Lower lobe of right lung (tissue), 2 donors: ENCODE measurements at regions not wholly inside any gene's neighbourhood (a gene's known extent, or its start where the extent isn't known, plus 50 kb on each side); places are given as distances from the start of the nearest gene placed in this dataset.

ENCODE experiments used
- ATAC-seq, 2 donors: fragments of 200-7000 bp; cut with Tn5 transposase; one replicate each; pipeline ENCODE4 v1.9.1; 2020 to 2022; ENCODE audit warnings: mild to moderate bottlenecking in 2 of 2, moderate library complexity in 2 of 2
- DNase-seq: peaks from one replicate; pipeline ENCODE4 v3.0.0-alpha.2; 2020
- H3K27ac ChIP-seq: fragments of 200-600 bp; one replicate; pipeline ENCODE4 v1.8.0; 2022
- H3K27me3 ChIP-seq: fragments of 200-600 bp; one replicate; pipeline ENCODE4 v1.8.0; 2022; ENCODE audit warnings: low read depth
- H3K36me3 ChIP-seq: fragments of 200-600 bp; one replicate; pipeline ENCODE4 v1.8.0; 2022; ENCODE audit warnings: mild to moderate bottlenecking
- H3K4me1 ChIP-seq: fragments of 200-600 bp; one replicate; pipeline ENCODE4 v1.8.0; 2022
- H3K4me3 ChIP-seq: fragments of 200-600 bp; one replicate; pipeline ENCODE4 v1.8.0; 2022; ENCODE audit warnings: mild to moderate bottlenecking
- H3K9me3 ChIP-seq: fragments of 200-600 bp; one replicate; pipeline ENCODE4 v1.8.0; 2022
- intact Hi-C: fragments of 100-400 bp; cut with DNase I; formaldehyde crosslinking; loops from one replicate; pipeline ENCODE4 v1.11.0; 2022
- TF ChIP-seq, protein P1 (sequence below): fragments of 200-600 bp; IDR thresholded peaks from one replicate; pipeline ENCODE4 v1.8.0; 2022; ENCODE audit warnings: antibody characterized with exemption, mild to moderate bottlenecking
- donor health status: DM: no; HTN: yes; CAD: no; lungs with severe emphysema.

DNA sequence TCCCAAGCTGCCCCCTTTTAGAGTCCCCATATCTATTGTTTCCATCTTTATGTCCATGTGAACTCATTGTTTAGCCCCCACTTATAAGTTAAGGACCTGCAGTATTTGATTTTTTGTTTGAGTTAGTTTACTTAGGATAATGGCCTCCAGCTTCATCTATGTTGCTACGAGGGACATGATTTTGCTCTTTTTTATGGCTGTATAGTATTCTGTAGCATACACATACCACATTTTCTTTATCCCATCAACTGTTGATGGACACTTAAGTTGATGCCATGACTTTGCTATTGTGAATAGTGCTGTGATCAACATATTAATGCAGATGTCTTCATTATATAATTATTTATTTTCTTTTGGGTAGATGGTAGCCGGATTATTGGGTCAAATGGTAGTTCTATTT is 576.9 kb downstream of the ANKRD7 start:
- H3K4me3 ChIP-seq, result no peak overlapping the region
- no peaks in the 10 kb centered on the region for H3K9me3 ChIP-seq
- H3K4me1 ChIP-seq, result no peaks in the 10 kb centered on the region
- TF ChIP-seq, protein P1, sequence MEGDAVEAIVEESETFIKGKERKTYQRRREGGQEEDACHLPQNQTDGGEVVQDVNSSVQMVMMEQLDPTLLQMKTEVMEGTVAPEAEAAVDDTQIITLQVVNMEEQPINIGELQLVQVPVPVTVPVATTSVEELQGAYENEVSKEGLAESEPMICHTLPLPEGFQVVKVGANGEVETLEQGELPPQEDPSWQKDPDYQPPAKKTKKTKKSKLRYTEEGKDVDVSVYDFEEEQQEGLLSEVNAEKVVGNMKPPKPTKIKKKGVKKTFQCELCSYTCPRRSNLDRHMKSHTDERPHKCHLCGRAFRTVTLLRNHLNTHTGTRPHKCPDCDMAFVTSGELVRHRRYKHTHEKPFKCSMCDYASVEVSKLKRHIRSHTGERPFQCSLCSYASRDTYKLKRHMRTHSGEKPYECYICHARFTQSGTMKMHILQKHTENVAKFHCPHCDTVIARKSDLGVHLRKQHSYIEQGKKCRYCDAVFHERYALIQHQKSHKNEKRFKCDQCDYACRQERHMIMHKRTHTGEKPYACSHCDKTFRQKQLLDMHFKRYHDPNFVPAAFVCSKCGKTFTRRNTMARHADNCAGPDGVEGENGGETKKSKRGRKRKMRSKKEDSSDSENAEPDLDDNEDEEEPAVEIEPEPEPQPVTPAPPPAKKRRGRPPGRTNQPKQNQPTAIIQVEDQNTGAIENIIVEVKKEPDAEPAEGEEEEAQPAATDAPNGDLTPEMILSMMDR, result no peak
- ATAC-seq (no peak), DNase-seq (no peak)
- intact Hi-C loops, result no loop called here
- no peak overlapping the region for H3K27ac ChIP-seq
- H3K27me3 ChIP-seq, result no peaks in the 10 kb centered on the region
- H3K36me3 ChIP-seq, result no peaks in the 10 kb centered on the region

DNA sequence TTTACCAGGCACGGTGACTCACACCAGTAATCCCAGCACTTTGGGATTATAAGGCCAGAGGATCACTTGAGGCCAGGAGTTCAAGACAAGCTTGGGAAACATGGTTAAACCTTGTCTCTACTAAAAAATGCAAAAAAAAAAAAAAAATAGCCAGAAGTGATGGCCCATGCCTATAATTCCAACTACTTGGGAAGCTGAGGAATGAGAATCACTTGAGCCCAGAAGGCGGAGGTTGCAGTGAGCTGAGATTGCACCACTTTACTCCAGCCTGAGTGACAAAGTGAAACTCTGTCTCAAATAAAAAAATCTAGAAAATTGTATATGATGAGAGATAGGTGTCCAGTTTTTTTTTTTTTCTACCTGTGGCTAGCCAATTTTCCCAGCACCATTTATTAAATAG is 578.2 kb downstream of the ANKRD7 start:
- no peaks in the 10 kb centered on the region for H3K9me3 ChIP-seq
- no peaks in the 10 kb centered on the region for H3K36me3 ChIP-seq
- H3K27me3 ChIP-seq, result no peaks in the 10 kb centered on the region
- no peak for ATAC-seq
- no peaks in the 10 kb centered on the region for H3K4me1 ChIP-seq
- no peak for DNase-seq
- intact Hi-C loops, result no loop called here
- no peak overlapping the region for H3K4me3 ChIP-seq
- TF ChIP-seq, protein P1, result no peak
- H3K27ac ChIP-seq, result no peak overlapping the region

DNA sequence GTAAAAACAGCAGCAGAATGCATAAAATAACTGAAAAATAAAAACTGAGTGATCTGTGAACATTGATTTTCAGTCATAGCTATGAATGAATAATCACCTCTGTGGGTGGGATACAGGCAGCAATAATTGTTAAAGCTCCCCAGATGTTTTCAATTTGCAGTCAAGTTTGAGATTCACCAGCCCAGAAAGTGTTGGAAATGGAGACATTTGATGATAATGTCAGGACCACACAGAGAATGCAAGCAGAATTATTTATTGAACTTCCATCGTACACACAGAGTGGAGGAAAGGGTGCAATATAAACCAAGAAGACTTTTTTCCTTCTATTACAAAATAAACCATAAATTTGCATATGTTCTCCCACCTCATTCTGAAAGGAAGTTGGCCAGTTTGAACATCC is 601.7 kb downstream of the ANKRD7 start:
- Histone ChIP-seq H3K4me3 (no peak overlapping the region), H3K9me3 (no peaks in the 10 kb centered on the region), H3K4me1 (no peaks in the 10 kb centered on the region), H3K36me3 (no peaks in the 10 kb centered on the region), H3K27ac (no peak overlapping the region), H3K27me3 (no peaks in the 10 kb centered on the region)
- intact Hi-C loops, result no loop called here
- TF ChIP-seq, protein P1, result no peak
- ATAC-seq (no peak), DNase-seq (no peak)

DNA sequence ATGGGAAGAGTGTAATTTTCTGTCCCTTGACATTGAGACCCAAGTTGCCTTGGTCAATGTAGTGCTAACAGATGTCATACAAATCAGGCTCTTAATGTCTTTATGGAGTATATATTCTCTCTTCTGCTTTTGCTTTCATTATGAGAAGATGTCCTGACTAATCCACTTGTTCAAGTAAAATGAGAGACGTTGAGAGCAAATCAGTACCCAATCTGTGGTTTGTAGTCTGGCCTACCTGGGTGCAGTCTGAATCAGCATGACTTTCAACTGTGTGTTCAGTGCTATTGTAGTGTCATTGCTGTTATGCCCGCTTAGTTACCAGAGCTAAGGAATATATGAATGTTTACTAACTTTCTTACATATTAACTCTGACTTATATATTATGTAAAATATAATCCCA is 612.4 kb downstream of the ANKRD7 start:
- Histone ChIP-seq H3K4me1 (no peaks in the 10 kb centered on the region), H3K36me3 (no peaks in the 10 kb centered on the region), H3K4me3 (no peak overlapping the region), H3K27me3 (no peaks in the 10 kb centered on the region), H3K27ac (no peak overlapping the region), H3K9me3 (peaks cover 8% of the 10 kb centered on the region)
- DNase-seq, result no peak
- TF ChIP-seq, protein P1, result no peak
- no peak for ATAC-seq
- intact Hi-C loops, result no loop called here

DNA sequence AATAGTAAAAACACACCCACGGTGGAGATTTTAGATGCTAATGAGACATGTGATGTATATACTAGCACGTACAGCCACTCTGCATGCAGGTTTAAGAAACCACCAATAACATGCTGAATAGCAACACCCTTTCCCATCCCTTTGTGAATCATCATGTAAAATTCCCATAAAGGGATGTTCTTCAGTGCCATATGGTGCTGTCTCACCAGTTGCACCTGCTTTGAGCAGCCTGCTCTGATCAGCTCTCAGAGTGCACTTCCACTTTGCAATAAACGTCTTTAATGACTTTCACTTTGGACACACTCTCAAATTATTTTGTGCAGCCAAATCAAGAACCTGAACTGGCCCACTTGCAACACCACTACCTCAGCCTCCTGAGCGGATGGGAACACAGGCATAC is 615.0 kb downstream of the ANKRD7 start:
- Histone ChIP-seq H3K4me1 (no peaks in the 10 kb centered on the region), H3K27ac (no peak overlapping the region), H3K27me3 (no peaks in the 10 kb centered on the region), H3K4me3 (no peak overlapping the region), H3K9me3 (no peaks in the 10 kb centered on the region), H3K36me3 (no peaks in the 10 kb centered on the region)
- ATAC-seq (no peak), DNase-seq (no peak)
- intact Hi-C loops, result no loop called here
- TF ChIP-seq, protein P1, result no peak

DNA sequence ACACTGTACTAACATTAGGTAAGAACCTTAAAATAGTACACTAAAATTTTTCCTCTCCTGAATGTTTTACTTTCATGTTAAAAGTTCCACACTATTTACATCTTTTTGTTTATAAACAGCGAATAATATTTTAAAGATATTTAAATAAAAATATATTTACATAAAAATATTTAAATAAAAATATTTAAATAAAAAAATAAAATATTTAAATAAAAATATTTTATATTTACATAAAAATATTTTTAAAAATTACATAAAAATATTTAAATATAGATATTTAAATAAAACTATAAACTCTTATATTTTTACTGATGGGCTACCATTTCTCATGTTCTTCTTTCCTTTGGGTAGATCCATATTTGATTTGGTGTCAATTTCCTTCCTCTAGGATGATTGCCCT is 619.0 kb downstream of the ANKRD7 start:
- no peak overlapping the region for H3K27ac ChIP-seq
- H3K4me1 ChIP-seq, result no peaks in the 10 kb centered on the region
- intact Hi-C loops, result no loop called here
- no peaks in the 10 kb centered on the region for H3K27me3 ChIP-seq
- no peaks in the 10 kb centered on the region for H3K9me3 ChIP-seq
- H3K4me3 ChIP-seq, result no peak overlapping the region
- no peak for ATAC-seq
- H3K36me3 ChIP-seq, result no peaks in the 10 kb centered on the region
- TF ChIP-seq, protein P1, result no peak
- no peak for DNase-seq
